HG03432 (cell line): ENCODE measurements at regions not wholly inside any gene's neighbourhood (a gene's known extent, or its start where the extent isn't known, plus 50 kb on each side); places are given as distances from the start of the nearest gene placed in this dataset.

Experiments used
- ATAC-seq: cut with Tn5 transposase; IDR thresholded peaks from one replicate; pipeline ENCODE4 v1.9.1; 2021; ENCODE audit warnings: mild to moderate bottlenecking, moderate library complexity; ENCODE audit not compliant: unreplicated experiment

- ATAC-seq, result no peak
These were observed 239.2 kb downstream of the MSRB3 start for GRCh38 chr12:65517656-65518210.

GRCh38 chr12:65518771-65519170 lies 240.3 kb downstream of the MSRB3 start:
- no peak for ATAC-seq

DNA sequence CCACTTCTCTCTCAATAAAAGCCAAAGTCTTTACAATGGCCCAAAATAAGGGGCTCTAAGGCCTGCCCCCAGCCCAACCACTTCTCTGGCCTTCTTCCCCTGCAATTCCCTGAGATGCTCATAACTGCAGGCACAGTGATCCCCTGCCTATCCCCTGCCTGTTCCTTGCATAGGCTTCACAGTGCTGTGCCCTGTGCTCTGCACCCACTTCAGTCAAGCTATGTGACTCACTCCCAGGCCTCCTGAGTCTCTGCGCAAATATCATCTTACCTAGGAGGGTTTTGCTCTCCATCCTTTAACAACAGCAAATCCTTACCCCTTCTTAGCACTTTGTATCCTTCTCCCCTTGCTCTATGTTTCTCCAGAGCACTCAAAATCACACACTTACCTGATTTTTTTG lies 242.2 kb downstream of the MSRB3 start:
- ATAC-seq, result no peak

DNA sequence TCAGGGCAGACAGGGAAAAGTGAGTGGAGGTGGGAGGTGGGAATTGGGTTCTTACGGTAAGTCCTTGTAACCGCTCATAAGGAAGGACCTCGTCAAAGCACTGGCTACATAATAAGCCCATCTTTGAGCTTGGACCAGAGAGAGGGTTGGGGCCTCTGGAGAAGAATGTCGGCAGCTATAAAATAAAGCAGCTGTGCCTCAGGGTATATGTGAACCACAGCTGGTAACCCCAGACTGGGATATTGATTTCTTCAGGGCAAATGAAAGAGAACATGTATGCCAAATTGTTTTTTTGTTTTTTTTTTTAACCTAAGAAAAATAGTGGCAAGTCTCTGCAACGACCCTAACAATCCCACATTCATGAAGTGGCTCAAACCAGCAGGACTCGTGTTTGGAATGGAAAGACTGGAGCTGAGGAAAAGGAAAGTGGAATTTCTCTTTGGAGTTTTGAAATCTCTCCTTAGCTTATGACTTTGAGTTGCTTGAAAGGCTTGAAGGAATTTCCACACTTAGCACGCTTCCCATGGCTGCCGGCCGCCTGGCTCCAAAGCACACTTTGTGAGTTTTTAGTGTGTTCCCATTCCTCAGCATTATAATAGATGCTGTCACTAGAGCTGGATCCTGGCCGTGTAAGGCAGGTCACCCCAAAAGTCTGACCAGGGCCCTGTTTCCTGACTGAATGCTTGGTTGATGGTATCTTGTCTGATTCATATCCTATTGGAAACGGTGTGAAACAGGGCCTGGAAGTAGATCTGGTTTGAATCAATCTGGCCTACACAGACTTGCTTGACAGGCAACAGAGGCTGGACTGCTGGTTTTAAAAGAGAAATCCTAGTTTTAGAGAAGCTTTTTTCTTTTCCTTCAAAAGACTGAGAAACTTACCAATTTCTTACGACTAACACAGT lies 244.7 kb downstream of the MSRB3 start:
- ATAC-seq, result no peak

DNA sequence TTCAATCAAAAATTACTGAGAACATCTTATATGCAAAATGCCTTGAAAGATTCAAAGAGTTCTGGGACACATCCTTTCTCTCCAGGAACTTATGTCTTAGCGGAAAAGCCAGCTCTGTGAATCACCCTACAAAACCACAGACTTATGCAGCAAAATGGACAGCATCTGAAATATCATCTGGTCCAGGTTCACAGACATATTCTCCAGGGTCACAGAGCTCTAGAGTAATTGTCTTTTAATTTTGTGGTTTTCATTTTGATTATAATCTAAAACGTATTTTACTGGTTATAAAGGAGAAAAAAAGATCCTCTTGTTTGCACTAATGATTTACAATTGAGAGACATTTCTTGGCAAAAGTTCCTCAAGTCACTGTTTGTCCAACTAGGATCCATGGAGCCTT lies 246.2 kb downstream of the MSRB3 start:
- ATAC-seq, result no peak

GRCh38 chr12:65525491-65526141 lies 247.1 kb downstream of the MSRB3 start:
- ATAC-seq, result no peak

DNA sequence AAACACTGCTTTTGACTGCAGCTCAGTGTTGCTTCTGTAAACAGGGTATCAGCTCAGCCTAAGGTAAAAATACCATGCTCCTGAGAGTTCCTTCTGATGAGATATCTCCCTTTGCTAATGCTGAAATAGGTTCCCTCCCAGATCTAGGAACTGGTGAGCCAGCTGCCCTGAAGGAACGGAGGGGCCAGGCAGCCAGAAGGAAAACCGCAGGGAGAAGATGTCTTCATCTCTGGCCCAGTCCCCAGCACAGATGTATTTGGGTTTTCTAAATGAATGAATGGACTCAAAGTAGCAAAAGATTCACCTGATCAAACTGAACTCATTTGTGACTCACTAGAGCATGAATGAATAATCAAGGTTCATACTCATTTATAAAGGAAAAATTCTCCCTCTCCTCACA lies 247.8 kb downstream of the MSRB3 start:
- no peak for ATAC-seq

DNA sequence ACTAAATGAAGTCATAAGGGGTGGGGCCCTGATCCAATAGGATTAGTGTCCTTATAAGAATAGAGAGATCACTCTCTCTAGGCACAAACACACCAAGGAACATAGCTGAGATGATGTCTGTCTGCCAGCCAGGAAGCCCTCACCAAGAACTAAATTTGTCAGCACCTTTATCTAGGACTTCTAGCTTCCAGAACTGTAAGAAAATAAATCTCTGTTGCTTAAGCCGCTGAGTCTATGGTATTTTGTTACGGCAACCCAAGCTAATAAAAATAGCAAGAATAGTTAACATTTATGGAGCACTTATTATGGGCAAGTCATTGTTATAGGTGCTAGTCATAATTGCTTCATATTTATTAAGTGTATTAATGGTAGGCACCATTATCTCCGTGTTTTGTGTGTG lies 249.6 kb downstream of the MSRB3 start:
- no peak for ATAC-seq

DNA sequence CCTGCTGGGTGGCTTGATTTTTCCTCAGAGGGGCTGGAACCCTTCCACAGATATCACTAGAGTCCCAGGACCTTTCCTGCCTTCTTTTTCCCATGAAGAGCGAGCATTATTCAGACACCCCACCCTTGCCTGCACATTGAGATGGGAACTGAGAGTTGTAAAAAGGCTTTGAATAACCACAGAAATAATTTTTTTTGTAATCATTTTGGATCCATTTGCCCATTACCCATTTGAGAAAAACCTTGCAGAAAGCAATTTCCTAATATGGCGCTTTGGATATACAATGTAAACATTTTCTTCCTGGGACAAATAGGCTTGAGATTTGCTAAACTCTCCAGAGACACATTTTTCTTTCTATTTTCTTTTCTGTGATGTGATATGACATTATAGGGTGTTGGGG lies 250.6 kb downstream of the MSRB3 start:
- no peak for ATAC-seq

DNA sequence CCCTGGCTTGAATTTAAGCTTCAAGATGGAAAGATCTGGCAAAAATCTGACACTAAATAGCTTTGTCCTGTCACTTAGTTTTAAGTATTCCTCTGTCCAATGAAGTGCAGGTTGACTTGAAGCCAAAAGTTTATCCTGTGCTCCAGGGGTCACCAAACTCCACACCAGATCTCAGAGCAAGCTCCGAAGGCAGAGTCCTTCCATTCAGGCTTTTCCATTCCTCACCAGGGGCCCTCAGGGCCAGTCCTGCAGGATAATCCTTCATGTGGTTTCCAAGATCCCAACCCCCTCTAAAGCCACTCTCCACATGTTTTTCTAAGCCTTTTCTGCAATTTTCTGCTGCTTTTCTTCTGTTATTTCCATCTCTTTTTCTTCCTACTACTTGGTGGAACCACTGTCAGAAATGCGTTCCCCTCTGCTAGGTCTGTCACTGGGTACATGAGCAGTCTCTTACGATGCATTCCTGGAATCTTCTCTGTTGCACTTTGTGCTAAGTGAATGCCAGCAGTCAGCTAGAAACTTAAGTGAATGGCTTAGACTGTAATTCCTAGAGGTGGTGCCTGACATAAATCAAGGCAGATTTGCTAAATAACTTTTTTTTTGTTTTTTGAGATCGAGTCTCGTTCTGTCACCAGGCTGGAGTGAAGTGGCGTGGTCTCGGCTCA lies 251.4 kb downstream of the MSRB3 start:
- ATAC-seq, result no peak

DNA sequence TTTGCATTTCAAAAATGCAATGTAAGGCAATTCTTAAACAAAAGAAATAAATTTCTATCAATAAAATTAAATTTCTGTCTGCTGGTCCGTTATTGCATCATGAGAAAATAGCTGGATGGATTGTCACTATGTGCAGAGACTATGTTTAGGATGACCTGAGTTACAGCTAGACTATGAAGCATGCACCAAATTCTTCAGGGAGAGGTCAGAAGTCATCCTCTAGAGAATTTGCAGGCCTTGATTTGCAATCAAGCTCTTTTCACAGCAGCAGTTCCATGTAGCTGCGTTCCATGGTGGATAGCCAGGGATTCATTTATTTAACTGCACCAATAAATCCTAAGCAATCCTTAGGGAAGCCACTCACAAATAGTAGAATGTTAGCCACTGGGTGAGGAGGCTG lies 253.7 kb downstream of the MSRB3 start:
- ATAC-seq, result no peak

DNA sequence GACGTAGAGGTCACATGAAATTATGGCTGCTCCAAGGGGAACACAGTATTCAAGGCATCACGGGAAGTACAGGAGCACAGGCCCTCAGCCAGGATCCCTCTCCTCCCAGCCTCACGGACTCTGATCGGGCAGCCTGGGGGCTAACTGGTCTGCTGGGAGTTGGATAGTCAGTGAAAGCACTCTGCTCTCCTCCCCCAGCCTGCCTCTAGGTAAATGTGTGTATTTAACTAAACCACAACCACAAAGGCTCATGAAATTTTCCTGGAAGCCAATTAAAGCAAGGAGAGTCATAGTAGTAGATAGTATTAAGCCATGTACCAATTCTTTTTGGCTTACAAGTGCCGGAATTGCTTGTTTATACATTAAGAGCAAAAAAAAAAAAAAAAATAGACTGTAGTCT lies 254.3 kb downstream of the MSRB3 start:
- no peak for ATAC-seq

DNA sequence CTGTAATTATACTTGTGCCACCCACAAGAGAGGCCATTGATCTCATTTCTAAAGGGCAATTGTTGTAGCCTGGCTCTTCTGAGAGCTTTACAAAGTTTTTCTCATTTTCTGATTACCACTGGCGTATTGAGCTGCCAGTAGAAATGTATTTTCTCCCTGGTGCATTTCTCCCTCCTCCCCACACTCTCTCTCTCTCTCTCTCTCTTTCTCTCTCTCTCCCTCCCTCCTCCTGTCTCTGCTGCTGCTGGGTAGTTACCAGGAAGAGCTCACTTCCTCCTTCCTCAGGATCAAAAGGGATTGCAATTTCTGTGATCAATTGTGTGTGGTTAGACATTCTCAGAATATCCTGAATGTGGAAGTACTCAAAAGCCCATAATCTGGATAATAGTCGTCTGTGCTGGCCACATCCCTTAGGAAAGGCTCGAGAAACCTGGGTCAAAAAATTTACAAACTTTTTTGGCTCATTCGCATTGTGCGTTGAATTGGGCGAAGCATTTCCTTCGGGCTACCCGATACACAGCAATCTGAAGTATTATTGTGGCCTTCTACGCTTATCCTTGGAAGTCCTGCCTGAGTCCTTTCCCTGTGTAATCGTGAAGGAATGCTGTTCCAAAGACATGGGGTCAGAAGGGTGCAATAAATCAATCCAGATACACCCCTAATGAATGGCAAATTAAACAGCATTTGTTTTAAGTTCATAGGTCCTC lies 254.8 kb downstream of the MSRB3 start:
- no peak for ATAC-seq

DNA sequence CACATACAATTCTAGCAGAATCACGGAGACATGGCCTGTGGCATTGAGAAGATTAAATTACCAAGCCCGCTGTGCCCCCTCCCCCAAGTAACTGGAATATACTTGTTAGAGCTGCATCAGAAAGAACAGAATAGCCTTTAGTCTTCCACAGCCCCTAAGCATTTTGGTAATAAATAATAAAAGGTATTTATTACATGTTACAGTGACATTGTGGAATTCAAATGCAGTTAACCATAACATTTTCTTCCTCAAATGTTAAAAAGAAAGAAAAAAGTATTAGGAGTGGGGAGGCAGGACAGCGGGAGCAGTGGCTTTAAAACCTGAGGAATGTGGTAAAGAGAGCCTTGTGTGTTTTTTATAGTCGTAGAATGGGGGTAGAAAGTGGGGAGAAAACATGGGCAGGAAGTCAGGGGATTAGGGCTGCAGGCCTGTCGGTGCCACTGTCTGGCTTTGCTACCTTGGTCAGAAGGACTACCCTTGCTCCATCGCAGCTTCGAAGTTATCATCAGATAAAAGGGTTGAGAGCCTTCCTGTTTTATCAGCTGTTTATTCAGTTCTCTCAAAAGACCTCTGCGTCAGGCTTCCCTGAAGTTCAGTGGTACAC lies 255.9 kb downstream of the MSRB3 start:
- no peak for ATAC-seq

DNA sequence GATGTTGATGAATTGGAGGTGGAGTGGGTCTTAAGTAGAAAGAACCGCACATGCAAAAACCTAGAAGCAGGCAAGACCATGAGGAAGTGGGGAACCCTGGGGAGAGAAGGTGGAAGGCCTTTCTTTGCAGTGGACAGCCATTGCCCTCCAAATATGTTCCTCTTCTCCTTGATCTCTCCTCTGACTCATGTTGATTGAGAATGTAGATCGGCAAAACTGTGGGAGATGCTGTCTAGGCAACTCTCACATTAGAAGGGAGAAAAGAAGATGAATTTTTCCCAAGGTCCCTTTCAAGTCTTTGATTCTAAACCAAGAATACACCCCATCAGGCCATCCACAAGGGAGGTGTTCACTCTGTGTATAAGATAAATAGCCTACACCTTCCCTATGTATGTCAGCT lies 257.5 kb downstream of the MSRB3 start:
- ATAC-seq, result no peak

DNA sequence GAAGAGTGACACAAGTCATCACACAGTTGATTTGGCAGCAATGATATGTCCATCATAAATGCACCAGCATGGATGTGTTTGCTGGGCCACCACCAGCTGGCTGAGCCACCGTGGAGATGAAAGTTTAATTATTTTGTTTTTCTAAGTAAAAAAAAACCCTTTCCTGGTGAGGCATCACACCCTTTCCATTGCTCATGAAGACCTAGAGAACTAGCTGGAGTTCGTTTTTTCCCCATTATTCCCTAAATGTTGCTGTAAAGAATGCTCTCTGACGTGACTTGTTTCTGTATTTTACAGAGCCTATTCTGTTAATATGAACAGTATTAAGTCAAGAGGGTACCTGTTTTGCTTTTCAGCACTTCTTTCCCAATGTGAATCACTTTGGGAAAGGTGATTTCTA lies 257.9 kb downstream of the MSRB3 start:
- ATAC-seq, result no peak

DNA sequence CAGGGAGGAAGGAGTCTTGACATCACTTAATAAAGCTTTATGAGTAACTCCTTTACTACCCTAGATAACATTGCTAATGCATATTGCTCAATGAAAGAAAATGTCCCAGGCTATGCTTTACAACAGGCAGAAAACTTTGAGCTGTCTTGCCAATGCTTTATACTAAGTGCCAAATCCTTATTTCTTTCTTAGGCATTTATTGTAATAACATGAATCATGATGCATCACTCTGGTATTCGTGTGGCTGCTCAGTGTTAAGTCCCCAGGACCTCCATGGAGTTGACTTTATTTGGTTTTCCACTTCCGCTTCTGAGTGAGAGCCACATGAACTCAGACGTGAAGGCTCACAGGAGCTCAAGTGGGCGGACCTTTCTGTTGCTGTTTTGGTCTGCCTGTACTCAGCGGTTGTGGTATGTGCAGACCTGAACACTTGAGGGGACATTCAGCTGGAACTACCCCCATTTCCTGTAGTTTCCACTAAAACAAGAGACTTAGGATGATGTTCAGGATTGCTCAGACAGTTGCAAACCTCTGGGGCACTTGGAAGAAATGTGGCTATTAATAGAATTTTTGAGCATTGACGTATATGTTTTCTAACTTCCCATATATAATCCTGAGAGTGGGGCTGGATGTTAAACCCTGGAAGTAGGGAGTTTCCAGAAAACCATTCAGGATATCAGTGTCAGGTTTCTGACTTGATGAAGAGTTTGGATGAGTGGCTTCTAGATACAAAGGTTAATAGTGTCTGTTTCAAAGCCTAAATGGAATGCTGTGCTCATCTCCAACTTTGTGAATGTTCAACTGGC lies 258.6 kb downstream of the MSRB3 start:
- ATAC-seq, result peak; percentile 66

- ATAC-seq, result no peak
These were observed 259.5 kb downstream of the MSRB3 start for GRCh38 chr12:65537978-65538377.

GRCh38 chr12:65539023-65539422 lies 260.5 kb downstream of the MSRB3 start:
- ATAC-seq, result no peak

DNA sequence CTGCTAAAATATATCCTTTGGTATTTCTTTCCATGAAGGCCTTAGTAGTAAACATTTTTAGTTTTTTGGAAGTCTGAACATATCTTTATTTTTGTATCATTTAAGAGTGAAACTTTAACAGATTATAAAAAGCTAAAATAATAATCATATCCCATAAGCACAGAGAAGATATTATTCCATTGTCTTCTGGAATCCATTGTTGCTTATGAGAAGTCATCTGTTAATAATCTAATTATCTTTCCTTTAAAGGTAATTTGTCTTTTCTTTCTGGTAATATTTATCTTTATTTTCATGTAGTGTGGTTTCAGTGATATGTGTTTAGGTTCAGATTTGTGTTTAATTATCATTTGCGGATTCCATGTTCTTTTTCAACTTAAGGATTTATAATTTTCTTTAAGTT lies 261.7 kb downstream of the MSRB3 start:
- ATAC-seq, result no peak
